HepG2 (cell line): ENCODE measurements at regions not wholly inside any gene's neighbourhood (a gene's known extent, or its start where the extent isn't known, plus 50 kb on each side); places are given as distances from the start of the nearest gene placed in this dataset.

Experiments used
- ETV6 ChIP-seq: sonication (generic); formaldehyde crosslinking; conservative IDR thresholded peaks from 2 replicates; pipeline ENCODE4 v1.4.0; 2020; ENCODE audit warnings: missing genetic modification reagents
- HDAC2 ChIP-seq: sonication (generic); formaldehyde crosslinking; IDR thresholded peaks from 2 replicates; pipeline ENCODE4 v1.4.0; 2020; ENCODE audit warnings: missing genetic modification reagents
- HDAC6 ChIP-seq: fragments of 200-600 bp; sonication (generic); IDR thresholded peaks from 2 replicates; pipeline ENCODE4 v1.7.0; 2017; ENCODE audit warnings: mild to moderate bottlenecking, antibody characterized with exemption, low read length, low read depth
- KDM6A ChIP-seq: IDR thresholded peaks from 2 replicates; pipeline ENCODE4 v1.6.1; 2016; ENCODE audit warnings: low read depth
- POLR2AphosphoS5 ChIP-seq: IDR thresholded peaks from 2 replicates; pipeline ENCODE4 v1.6.1; 2012; ENCODE audit warnings: low read depth, low read length
- SP5 ChIP-seq: IDR thresholded peaks from 2 replicates; pipeline ENCODE4 v1.6.1; 2016; ENCODE audit warnings: low read depth, borderline replicate concordance
- TAF1 ChIP-seq: sonication (generic); formaldehyde crosslinking; IDR thresholded peaks from 2 replicates; pipeline ENCODE4 v1.4.0; 2020; ENCODE audit warnings: missing genetic modification reagents
- U2AF2 ChIP-seq: fragments of 200-400 bp; formaldehyde crosslinking; IDR thresholded peaks from 2 replicates; pipeline ENCODE4 v1.6.1; 2017; ENCODE audit warnings: low read depth, mild to moderate bottlenecking, low read length
- TF ChIP-seq, protein P1 (sequence below): sonication (generic); formaldehyde crosslinking; IDR thresholded peaks from 2 replicates; pipeline ENCODE4 v1.4.0; 2020; ENCODE audit warnings: mild to moderate bottlenecking, missing genetic modification reagents
- TF ChIP-seq, protein P2 (sequence below): sonication (generic); formaldehyde crosslinking; IDR thresholded peaks from 2 replicates; pipeline ENCODE4 v1.5.0; 2020; ENCODE audit warnings: mild to moderate bottlenecking, missing genetic modification reagents, moderate library complexity

DNA sequence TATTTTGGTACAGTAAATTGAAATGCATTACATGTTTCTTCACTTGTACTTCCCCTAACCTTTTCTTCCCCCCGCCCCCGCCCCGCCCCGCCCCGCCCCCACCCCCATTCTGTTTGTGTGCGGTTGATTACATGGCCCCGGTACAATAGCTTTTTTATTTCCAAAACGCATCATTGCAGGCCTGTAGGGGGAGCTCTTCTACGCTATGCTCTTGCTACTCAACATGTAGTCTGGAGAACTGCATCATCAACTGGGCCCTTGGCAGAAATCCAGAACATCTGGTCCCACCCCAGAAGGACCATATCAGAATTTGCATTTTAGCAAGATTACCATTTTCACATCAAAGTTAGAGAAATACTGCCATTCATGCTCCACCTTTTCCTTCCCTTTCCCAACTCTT is 333.3 kb upstream of the DDX53 start:
- TF ChIP-seq, protein P1, sequence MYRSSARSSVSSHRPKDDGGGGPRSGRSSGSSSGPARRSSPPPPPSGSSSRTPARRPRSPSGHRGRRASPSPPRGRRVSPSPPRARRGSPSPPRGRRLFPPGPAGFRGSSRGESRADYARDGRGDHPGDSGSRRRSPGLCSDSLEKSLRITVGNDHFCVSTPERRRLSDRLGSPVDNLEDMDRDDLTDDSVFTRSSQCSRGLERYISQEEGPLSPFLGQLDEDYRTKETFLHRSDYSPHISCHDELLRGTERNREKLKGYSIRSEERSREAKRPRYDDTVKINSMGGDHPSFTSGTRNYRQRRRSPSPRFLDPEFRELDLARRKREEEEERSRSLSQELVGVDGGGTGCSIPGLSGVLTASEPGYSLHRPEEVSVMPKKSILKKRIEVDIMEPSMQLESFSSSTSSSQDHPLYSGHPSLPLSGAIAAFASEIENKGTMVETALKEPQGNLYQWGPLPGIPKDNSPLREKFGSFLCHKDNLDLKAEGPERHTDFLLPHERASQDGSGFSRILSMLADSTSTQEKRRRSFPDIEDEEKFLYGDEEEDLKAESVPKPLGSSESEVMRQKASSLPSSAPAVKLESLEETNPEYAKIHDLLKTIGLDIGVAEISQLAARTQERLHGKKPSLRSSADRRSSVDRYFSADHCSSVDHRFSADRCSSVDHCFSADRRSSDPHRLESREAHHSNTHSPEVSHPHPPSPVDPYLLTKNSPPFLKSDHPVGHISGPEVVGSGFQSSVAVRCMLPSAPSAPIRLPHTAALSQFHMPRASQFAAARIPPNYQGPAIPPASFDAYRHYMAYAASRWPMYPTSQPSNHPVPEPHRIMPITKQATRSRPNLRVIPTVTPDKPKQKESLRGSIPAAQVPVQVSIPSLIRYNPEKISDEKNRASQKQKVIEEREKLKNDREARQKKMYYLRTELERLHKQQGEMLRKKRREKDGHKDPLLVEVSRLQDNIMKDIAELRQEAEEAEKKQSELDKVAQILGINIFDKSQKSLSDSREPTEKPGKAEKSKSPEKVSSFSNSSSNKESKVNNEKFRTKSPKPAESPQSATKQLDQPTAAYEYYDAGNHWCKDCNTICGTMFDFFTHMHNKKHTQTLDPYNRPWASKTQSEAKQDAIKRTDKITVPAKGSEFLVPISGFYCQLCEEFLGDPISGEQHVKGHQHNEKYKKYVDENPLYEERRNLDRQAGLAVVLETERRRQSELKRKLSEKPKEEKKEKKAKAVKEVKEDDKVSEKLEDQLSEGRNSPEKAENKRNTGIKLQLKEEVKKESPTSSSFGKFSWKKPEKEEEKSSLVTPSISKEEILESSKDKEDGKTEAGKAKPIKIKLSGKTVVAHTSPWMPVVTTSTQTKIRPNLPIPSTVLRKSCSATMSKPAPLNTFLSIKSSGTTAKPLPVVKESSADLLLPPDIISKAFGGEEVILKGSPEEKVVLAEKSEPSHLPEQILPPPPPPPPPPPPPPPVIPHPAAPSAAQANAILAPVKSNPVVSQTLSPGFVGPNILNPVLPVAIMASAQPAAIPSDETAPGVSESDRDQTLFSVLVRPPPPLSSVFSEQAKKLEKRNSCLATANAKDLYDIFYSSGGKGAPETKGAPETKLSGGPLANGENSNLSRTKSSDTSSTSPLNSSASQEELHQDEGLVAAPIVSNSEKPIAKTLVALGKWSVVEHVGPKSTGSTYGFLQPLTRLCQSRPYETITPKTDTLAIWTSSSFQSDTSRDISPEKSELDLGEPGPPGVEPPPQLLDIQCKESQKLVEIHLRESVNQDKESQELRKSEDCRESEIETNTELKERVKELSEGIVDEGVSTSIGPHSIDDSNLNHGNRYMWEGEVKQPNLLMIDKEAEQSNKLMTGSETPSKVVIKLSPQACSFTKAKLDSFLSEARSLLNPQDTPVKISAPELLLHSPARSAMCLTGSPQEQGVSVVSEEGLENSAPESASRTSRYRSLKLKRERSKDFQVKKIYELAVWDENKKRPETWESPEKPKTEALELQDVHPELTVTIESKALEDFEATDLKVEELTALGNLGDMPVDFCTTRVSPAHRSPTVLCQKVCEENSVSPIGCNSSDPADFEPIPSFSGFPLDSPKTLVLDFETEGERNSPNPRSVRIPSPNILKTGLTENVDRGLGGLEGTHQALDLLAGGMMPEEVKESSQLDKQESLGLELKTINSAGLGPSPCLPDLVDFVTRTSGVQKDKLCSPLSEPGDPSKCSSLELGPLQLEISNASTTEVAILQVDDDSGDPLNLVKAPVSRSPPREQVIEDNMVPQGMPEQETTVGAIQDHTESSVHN (CRISPR knock-in tag), result no peak
- TF ChIP-seq ETV6 (CRISPR knock-in tag) (no peak), HDAC2 (CRISPR knock-in tag) (no peak), TAF1 (CRISPR knock-in tag) (no peak), HDAC6 (no peak), SP5 (CRISPR knock-in tag) (no peak), KDM6A (CRISPR knock-in tag) (no peak), U2AF2 (no peak), POLR2AphosphoS5 (no peak)
- TF ChIP-seq, protein P2, sequence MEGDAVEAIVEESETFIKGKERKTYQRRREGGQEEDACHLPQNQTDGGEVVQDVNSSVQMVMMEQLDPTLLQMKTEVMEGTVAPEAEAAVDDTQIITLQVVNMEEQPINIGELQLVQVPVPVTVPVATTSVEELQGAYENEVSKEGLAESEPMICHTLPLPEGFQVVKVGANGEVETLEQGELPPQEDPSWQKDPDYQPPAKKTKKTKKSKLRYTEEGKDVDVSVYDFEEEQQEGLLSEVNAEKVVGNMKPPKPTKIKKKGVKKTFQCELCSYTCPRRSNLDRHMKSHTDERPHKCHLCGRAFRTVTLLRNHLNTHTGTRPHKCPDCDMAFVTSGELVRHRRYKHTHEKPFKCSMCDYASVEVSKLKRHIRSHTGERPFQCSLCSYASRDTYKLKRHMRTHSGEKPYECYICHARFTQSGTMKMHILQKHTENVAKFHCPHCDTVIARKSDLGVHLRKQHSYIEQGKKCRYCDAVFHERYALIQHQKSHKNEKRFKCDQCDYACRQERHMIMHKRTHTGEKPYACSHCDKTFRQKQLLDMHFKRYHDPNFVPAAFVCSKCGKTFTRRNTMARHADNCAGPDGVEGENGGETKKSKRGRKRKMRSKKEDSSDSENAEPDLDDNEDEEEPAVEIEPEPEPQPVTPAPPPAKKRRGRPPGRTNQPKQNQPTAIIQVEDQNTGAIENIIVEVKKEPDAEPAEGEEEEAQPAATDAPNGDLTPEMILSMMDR (CRISPR knock-in tag), result 0 out of 2 replicates have a peak, but pooled peaks have one; percentile 29
